ENCODE measurements at regions not wholly inside any gene's neighbourhood (a gene's known extent, or its start where the extent isn't known, plus 50 kb on each side); places are given as distances from the start of the nearest gene placed in this dataset.

DNA sequence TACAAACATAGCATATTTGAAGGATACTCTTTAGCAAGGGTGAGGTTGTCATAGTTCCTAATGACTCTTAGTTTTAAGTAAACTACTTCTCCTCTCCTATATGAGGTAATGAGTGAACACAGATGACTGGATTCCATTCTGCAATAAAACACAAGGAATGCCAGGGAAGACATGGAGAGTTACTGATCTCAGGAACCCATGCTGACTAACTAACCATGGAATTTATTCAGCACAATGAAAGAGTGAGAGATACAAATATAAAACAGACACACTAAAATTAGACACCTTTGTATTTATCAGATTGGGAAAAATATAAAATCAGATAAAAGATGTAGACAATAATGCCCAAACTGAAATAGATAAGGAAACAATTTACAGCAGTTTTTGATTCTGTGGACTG lies 1525.9 kb upstream of the SLC10A2 start:
- TF ChIP-seq, protein P1, sequence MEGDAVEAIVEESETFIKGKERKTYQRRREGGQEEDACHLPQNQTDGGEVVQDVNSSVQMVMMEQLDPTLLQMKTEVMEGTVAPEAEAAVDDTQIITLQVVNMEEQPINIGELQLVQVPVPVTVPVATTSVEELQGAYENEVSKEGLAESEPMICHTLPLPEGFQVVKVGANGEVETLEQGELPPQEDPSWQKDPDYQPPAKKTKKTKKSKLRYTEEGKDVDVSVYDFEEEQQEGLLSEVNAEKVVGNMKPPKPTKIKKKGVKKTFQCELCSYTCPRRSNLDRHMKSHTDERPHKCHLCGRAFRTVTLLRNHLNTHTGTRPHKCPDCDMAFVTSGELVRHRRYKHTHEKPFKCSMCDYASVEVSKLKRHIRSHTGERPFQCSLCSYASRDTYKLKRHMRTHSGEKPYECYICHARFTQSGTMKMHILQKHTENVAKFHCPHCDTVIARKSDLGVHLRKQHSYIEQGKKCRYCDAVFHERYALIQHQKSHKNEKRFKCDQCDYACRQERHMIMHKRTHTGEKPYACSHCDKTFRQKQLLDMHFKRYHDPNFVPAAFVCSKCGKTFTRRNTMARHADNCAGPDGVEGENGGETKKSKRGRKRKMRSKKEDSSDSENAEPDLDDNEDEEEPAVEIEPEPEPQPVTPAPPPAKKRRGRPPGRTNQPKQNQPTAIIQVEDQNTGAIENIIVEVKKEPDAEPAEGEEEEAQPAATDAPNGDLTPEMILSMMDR (IDR thresholded peaks at IDR 0.05; ENCODE audit: low read length) = no peak
- no peak for TF ChIP-seq EZH2 (IDR thresholded peaks at IDR 0.05; ENCODE audit: borderline replicate concordance, low read length)
